Mucosa of stomach (tissue), 1 donor: ENCODE measurements at regions not wholly inside any gene's neighbourhood (a gene's known extent, or its start where the extent isn't known, plus 50 kb on each side); places are given as distances from the start of the nearest gene placed in this dataset.

ENCODE experiments used
- H3K27me3 ChIP-seq: one replicate; pipeline ENCODE4 v1.7.0; 2013; ENCODE audit warnings: mild to moderate bottlenecking, low read length; ENCODE audit not compliant: control insufficient read depth, insufficient read depth
- H3K36me3 ChIP-seq: one replicate; pipeline ENCODE4 v1.7.0; 2013; ENCODE audit warnings: low read length; ENCODE audit not compliant: control insufficient read depth, insufficient read depth
- H3K4me1 ChIP-seq: one replicate; pipeline ENCODE4 v1.7.0; 2013; ENCODE audit warnings: mild to moderate bottlenecking, low read length; ENCODE audit not compliant: control insufficient read depth, insufficient read depth
- H3K4me3 ChIP-seq: one replicate; pipeline ENCODE4 v1.7.0; 2013; ENCODE audit warnings: low read length
- H3K9ac ChIP-seq: one replicate; pipeline ENCODE4 v1.7.0; 2013; ENCODE audit warnings: mild to moderate bottlenecking, low read length, moderate library complexity
- H3K9me3 ChIP-seq: one replicate; pipeline ENCODE4 v1.7.0; 2013; ENCODE audit warnings: mild to moderate bottlenecking, low read length, moderate library complexity; ENCODE audit not compliant: control insufficient read depth
- donor health status: Pancreatic carcinoma.

GRCh38 chr4:180525523-180526077, 1717.6 kb upstream of the TENM3 start:
- no peaks in the 10 kb centered on the region for H3K36me3 ChIP-seq
- H3K4me3 ChIP-seq = no peak overlapping the region
- H3K4me1 ChIP-seq = no peaks in the 10 kb centered on the region
- no peak overlapping the region for H3K9ac ChIP-seq
- no peaks in the 10 kb centered on the region for H3K9me3 ChIP-seq
- H3K27me3 ChIP-seq = no peaks in the 10 kb centered on the region

- H3K36me3 ChIP-seq = no peaks in the 10 kb centered on the region
- no peaks in the 10 kb centered on the region for H3K4me1 ChIP-seq
- H3K27me3 ChIP-seq = no peaks in the 10 kb centered on the region
- H3K4me3 ChIP-seq = no peak overlapping the region
- no peak overlapping the region for H3K9ac ChIP-seq
- H3K9me3 ChIP-seq = no peaks in the 10 kb centered on the region
Observed at GRCh38 chr4:180528003-180528402, 1715.2 kb upstream of the TENM3 start.

- Histone ChIP-seq H3K4me3 (no peak overlapping the region), H3K9me3 (no peaks in the 10 kb centered on the region), H3K27me3 (no peaks in the 10 kb centered on the region), H3K9ac (no peak overlapping the region), H3K36me3 (no peaks in the 10 kb centered on the region), H3K4me1 (no peaks in the 10 kb centered on the region)
Observed at GRCh38 chr4:180530787-180531186, 1712.4 kb upstream of the TENM3 start.

GRCh38 chr4:180532691-180533090, 1710.5 kb upstream of the TENM3 start:
- Histone ChIP-seq H3K27me3 (no peaks in the 10 kb centered on the region), H3K36me3 (no peaks in the 10 kb centered on the region), H3K4me1 (no peaks in the 10 kb centered on the region), H3K9me3 (no peaks in the 10 kb centered on the region), H3K9ac (no peak overlapping the region), H3K4me3 (no peak overlapping the region)

- Histone ChIP-seq H3K9me3 (no peaks in the 10 kb centered on the region), H3K4me1 (no peaks in the 10 kb centered on the region), H3K27me3 (no peaks in the 10 kb centered on the region), H3K36me3 (no peaks in the 10 kb centered on the region), H3K4me3 (no peak overlapping the region), H3K9ac (no peak overlapping the region)
Observed at GRCh38 chr4:180538384-180539057, 1704.7 kb upstream of the TENM3 start.

GRCh38 chr4:180539284-180539683, 1703.9 kb upstream of the TENM3 start:
- Histone ChIP-seq H3K27me3 (no peaks in the 10 kb centered on the region), H3K4me3 (no peak overlapping the region), H3K36me3 (no peaks in the 10 kb centered on the region), H3K4me1 (no peaks in the 10 kb centered on the region), H3K9me3 (no peaks in the 10 kb centered on the region), H3K9ac (no peak overlapping the region)

GRCh38 chr4:180541678-180542077, 1701.5 kb upstream of the TENM3 start:
- Histone ChIP-seq H3K9me3 (no peaks in the 10 kb centered on the region), H3K36me3 (no peaks in the 10 kb centered on the region), H3K4me1 (no peaks in the 10 kb centered on the region), H3K4me3 (no peak overlapping the region), H3K27me3 (no peaks in the 10 kb centered on the region), H3K9ac (no peak overlapping the region)

GRCh38 chr4:180542445-180543100, 1700.6 kb upstream of the TENM3 start:
- Histone ChIP-seq H3K36me3 (no peaks in the 10 kb centered on the region), H3K9me3 (no peaks in the 10 kb centered on the region), H3K4me3 (no peak overlapping the region), H3K9ac (no peak overlapping the region), H3K4me1 (no peaks in the 10 kb centered on the region), H3K27me3 (no peaks in the 10 kb centered on the region)

- Histone ChIP-seq H3K4me1 (no peaks in the 10 kb centered on the region), H3K27me3 (no peaks in the 10 kb centered on the region), H3K9me3 (no peaks in the 10 kb centered on the region), H3K36me3 (no peaks in the 10 kb centered on the region), H3K9ac (no peak overlapping the region), H3K4me3 (no peak overlapping the region)
Observed at GRCh38 chr4:180550106-180550505, 1693.1 kb upstream of the TENM3 start.

GRCh38 chr4:180557348-180557747, 1685.9 kb upstream of the TENM3 start:
- H3K4me3 ChIP-seq = no peak overlapping the region
- H3K27me3 ChIP-seq = no peaks in the 10 kb centered on the region
- H3K9me3 ChIP-seq = no peaks in the 10 kb centered on the region
- H3K36me3 ChIP-seq = no peaks in the 10 kb centered on the region
- no peak overlapping the region for H3K9ac ChIP-seq
- H3K4me1 ChIP-seq = no peaks in the 10 kb centered on the region

- Histone ChIP-seq H3K4me3 (no peak overlapping the region), H3K9ac (no peak overlapping the region), H3K36me3 (no peaks in the 10 kb centered on the region), H3K4me1 (no peaks in the 10 kb centered on the region), H3K27me3 (no peaks in the 10 kb centered on the region), H3K9me3 (no peaks in the 10 kb centered on the region)
Observed at GRCh38 chr4:180557950-180558349, 1685.3 kb upstream of the TENM3 start.

GRCh38 chr4:180558427-180558826, 1684.8 kb upstream of the TENM3 start:
- no peak overlapping the region for H3K9ac ChIP-seq
- H3K4me1 ChIP-seq = no peaks in the 10 kb centered on the region
- no peak overlapping the region for H3K4me3 ChIP-seq
- no peaks in the 10 kb centered on the region for H3K36me3 ChIP-seq
- no peaks in the 10 kb centered on the region for H3K9me3 ChIP-seq
- no peaks in the 10 kb centered on the region for H3K27me3 ChIP-seq
